Peyer's patch (tissue), 4 donors: ENCODE measurements at regions not wholly inside any gene's neighbourhood (a gene's known extent, or its start where the extent isn't known, plus 50 kb on each side); places are given as distances from the start of the nearest gene placed in this dataset.

Experiments
- POLR2A ChIP-seq, 2 donors: fragments of 450-650 bp; IDR thresholded peaks; one replicate each; pipeline ENCODE4 v1.5.1; 2017; ENCODE audit warnings: antibody characterized with exemption in 2 of 2, mild to moderate bottlenecking in 2 of 2, moderate library complexity in 2 of 2
- TF ChIP-seq, protein P1 (sequence below), 6 experiments: fragments of 450-650 bp in 4 of 6; fragments of 200-600 bp in 2 of 6; sonication (generic) in 1 of 6; IDR thresholded peaks; one replicate each; pipeline ENCODE4 v1.5.1; 2017 to 2019; ENCODE audit warnings: antibody characterized with exemption in 6 of 6, mild to moderate bottlenecking in 3 of 6, moderate library complexity in 1 of 6

DNA sequence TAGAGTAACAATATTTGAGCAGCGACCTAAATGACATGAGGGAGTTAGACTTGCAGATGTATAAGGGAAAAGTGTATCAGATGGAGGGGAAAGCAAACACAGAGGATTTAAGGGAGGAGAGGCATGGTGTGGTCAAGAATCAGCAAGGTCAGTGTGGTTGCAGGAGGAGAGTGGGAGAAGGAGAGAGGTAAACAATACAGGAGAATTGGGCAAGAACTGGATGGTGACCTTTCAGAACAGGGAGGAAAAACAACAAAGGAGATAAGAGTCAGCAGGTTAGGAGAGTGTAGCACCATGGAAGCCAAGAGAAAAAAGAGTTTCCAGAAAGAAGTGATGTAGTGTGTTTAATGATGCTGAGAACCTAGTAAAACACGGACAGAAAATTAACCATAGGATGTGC, 178.5 kb downstream of the PAPSS1 start:
- TF ChIP-seq, protein P1, sequence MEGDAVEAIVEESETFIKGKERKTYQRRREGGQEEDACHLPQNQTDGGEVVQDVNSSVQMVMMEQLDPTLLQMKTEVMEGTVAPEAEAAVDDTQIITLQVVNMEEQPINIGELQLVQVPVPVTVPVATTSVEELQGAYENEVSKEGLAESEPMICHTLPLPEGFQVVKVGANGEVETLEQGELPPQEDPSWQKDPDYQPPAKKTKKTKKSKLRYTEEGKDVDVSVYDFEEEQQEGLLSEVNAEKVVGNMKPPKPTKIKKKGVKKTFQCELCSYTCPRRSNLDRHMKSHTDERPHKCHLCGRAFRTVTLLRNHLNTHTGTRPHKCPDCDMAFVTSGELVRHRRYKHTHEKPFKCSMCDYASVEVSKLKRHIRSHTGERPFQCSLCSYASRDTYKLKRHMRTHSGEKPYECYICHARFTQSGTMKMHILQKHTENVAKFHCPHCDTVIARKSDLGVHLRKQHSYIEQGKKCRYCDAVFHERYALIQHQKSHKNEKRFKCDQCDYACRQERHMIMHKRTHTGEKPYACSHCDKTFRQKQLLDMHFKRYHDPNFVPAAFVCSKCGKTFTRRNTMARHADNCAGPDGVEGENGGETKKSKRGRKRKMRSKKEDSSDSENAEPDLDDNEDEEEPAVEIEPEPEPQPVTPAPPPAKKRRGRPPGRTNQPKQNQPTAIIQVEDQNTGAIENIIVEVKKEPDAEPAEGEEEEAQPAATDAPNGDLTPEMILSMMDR (IDR thresholded peaks at IDR 0.05), result no peak
- TF ChIP-seq POLR2A (IDR thresholded peaks at IDR 0.05), result no peak
